H1 (cell line): ENCODE measurements at regions not wholly inside any gene's neighbourhood (a gene's known extent, or its start where the extent isn't known, plus 50 kb on each side); places are given as distances from the start of the nearest gene placed in this dataset.

Source experiments
- CTCF ChIA-PET: fragments of 300-600 bp; sonication (Branson Sonifier 250); formaldehyde crosslinking; loops from one replicate; lab custom pipeline; 2021; ENCODE audit not compliant: partially characterized antibody; lab: Charles Lee
- POLR2A ChIA-PET: fragments of 300-600 bp; sonication (Branson Sonifier 250); formaldehyde crosslinking; loops from one replicate; lab custom pipeline; 2021; ENCODE audit warnings: inconsistent platforms; ENCODE audit not compliant: partially characterized antibody; lab: Charles Lee
- DNase-seq, 2 experiments: peaks; one replicate each; pipeline versions ENCODE4 v3.0.0 to v3.0.0-alpha.2; 2010 to 2022; ENCODE audit warnings: low spot score in 2 of 2, low read depth in 1 of 2, mixed read lengths in 1 of 2
- FAIRE-seq: peaks from 2 replicates; lab custom pipeline; 2011; peaks lifted over from hg19 to GRCh38; lab: Jason Lieb, UNC
- H2AFZ ChIP-seq: 2 replicates; pipeline ENCODE4 v1.8.1; 2012; ENCODE audit warnings: low read length, inconsistent platforms
- H2AK5ac ChIP-seq: 2 replicates; pipeline ENCODE4 v1.6.1; 2013; ENCODE audit warnings: low read depth, low read length
- H2BK120ac ChIP-seq: replicated peaks from 2 replicates; pipeline ENCODE3; 2013; ENCODE audit warnings: low read depth, low read length, inconsistent platforms
- H2BK12ac ChIP-seq: 2 replicates; pipeline ENCODE4 v1.6.1; 2013; ENCODE audit warnings: low read depth, low read length
- H2BK15ac ChIP-seq: 2 replicates; pipeline ENCODE4 v1.6.1; 2013; ENCODE audit warnings: low read length
- H2BK20ac ChIP-seq: 2 replicates; pipeline ENCODE4 v1.6.1; 2013; ENCODE audit warnings: low read length
- H2BK5ac ChIP-seq: 2 replicates; pipeline ENCODE4 v1.6.1; 2013; ENCODE audit warnings: low read depth, low read length
- H3K14ac ChIP-seq: 2 replicates; pipeline ENCODE4 v1.6.1; 2013; ENCODE audit warnings: inconsistent platforms; ENCODE audit not compliant: insufficient read length
- H3K18ac ChIP-seq: 2 replicates; pipeline ENCODE4 v1.6.1; 2013; ENCODE audit warnings: low read length; ENCODE audit errors: extremely low read depth
- H3K23ac ChIP-seq: 2 replicates; pipeline ENCODE4 v1.6.1; 2013; ENCODE audit warnings: inconsistent platforms; ENCODE audit not compliant: insufficient read length
- H3K23me2 ChIP-seq: 2 replicates; pipeline ENCODE4 v1.6.1; 2013; ENCODE audit warnings: low read depth, low read length
- H3K27ac ChIP-seq: 2 replicates; pipeline ENCODE4 v1.6.1; 2011; ENCODE audit warnings: low read depth, low read length, inconsistent platforms
- H3K27me3 ChIP-seq, 4 experiments: replicated peaks in 1 of 4; 1 replicate in 1 of 4; 2 replicates in 3 of 4; pipeline versions ENCODE4 v1.6.1 to v1.8.1; 2011 to 2013; ENCODE audit warnings: low read length in 3 of 4, mild to moderate bottlenecking in 3 of 4, inconsistent platforms in 2 of 4, mixed read lengths in 2 of 4, moderate library complexity in 1 of 4; ENCODE audit not compliant: control insufficient read depth in 3 of 4, insufficient read depth in 3 of 4; ENCODE audit errors: extremely low read depth in 1 of 4
- H3K36me3 ChIP-seq, 4 experiments: 2 replicates each; pipeline versions ENCODE4 v1.6.1 to v1.8.1; 2011 to 2013; ENCODE audit warnings: mild to moderate bottlenecking in 4 of 4, low read length in 3 of 4, moderate library complexity in 2 of 4, control low read depth in 1 of 4, inconsistent platforms in 1 of 4; ENCODE audit not compliant: insufficient read depth in 4 of 4, control insufficient read depth in 2 of 4
- H3K4ac ChIP-seq: replicated peaks from 2 replicates; pipeline ENCODE3; 2013; ENCODE audit warnings: low read length, low read depth, mixed read lengths, inconsistent platforms; ENCODE audit not compliant: insufficient read length
- H3K4me1 ChIP-seq, 4 experiments: replicated peaks in 1 of 4; 1 replicate in 1 of 4; 2 replicates in 3 of 4; pipeline versions ENCODE4 v1.6.1 to v1.8.1; 2011 to 2013; ENCODE audit warnings: low read length in 3 of 4, inconsistent platforms in 2 of 4, mixed read lengths in 1 of 4; ENCODE audit not compliant: insufficient read depth in 4 of 4, control insufficient read depth in 3 of 4
- H3K4me2 ChIP-seq, 2 experiments: 2 replicates each; pipeline versions ENCODE4 v1.6.1 to v1.8.1; 2011 to 2013; ENCODE audit warnings: low read depth in 2 of 2, low read length in 2 of 2, control low read depth in 1 of 2, inconsistent platforms in 1 of 2, mild to moderate bottlenecking in 1 of 2; ENCODE audit not compliant: insufficient read depth in 1 of 2
- H3K4me3 ChIP-seq, 4 experiments: fragments of 200-600, 300-600 bp in 1 of 4; sonication (generic), shearing (Covaris generic), sonication (Bioruptor Twin) in 1 of 4; 2 replicates each; pipeline versions ENCODE4 v1.5.1 to v1.8.1; 2011 to 2016; ENCODE audit warnings: low read length in 4 of 4, low read depth in 3 of 4, control low read depth in 2 of 4, inconsistent platforms in 2 of 4, mild to moderate bottlenecking in 2 of 4, mixed read lengths in 1 of 4, moderate library complexity in 1 of 4; ENCODE audit not compliant: insufficient read depth in 2 of 4; ENCODE audit errors: extremely low read depth in 1 of 4
- H3K56ac ChIP-seq: replicated peaks from 2 replicates; pipeline ENCODE3; 2013; ENCODE audit warnings: low read depth, mild to moderate bottlenecking, mixed read lengths, low read length, inconsistent platforms; ENCODE audit not compliant: insufficient read length
- H3K79me1 ChIP-seq: 2 replicates; pipeline ENCODE4 v1.6.1; 2013; ENCODE audit warnings: low read depth, low read length, control low read depth
- H3K79me2 ChIP-seq, 2 experiments: 2 replicates each; pipeline versions ENCODE4 v1.6.1 to v1.8.1; 2012 to 2013; ENCODE audit warnings: low read length in 2 of 2, mild to moderate bottlenecking in 2 of 2, inconsistent platforms in 1 of 2; ENCODE audit not compliant: insufficient read depth in 2 of 2, control insufficient read depth in 1 of 2
- H3K9ac ChIP-seq, 4 experiments: replicated peaks in 1 of 4; 1 replicate in 1 of 4; 2 replicates in 3 of 4; pipeline versions ENCODE4 v1.6.1 to v1.8.1; 2011 to 2013; ENCODE audit warnings: low read depth in 3 of 4, low read length in 3 of 4, control low read depth in 2 of 4, mild to moderate bottlenecking in 2 of 4, moderate library complexity in 2 of 4, inconsistent platforms in 1 of 4; ENCODE audit errors: extremely low read depth in 1 of 4
- H3K9me3 ChIP-seq, 2 experiments: 2 replicates each; pipeline versions ENCODE4 v1.6.1 to v1.8.1; 2012 to 2013; ENCODE audit warnings: mild to moderate bottlenecking in 2 of 2, moderate library complexity in 2 of 2, control low read depth in 1 of 2, inconsistent platforms in 1 of 2, low read depth in 1 of 2, low read length in 1 of 2, mixed read lengths in 1 of 2; ENCODE audit not compliant: insufficient read depth in 2 of 2
- H4K20me1 ChIP-seq, 2 experiments: replicated peaks in 1 of 2; 2 replicates each; pipeline versions ENCODE3 to v1.8.1; 2011 to 2013; ENCODE audit warnings: inconsistent platforms in 2 of 2, low read length in 2 of 2, mild to moderate bottlenecking in 1 of 2; ENCODE audit not compliant: insufficient read depth in 2 of 2, control insufficient read depth in 1 of 2
- H4K5ac ChIP-seq: 2 replicates; pipeline ENCODE4 v1.6.1; 2013; ENCODE audit warnings: low read length, low read depth, mixed read lengths, inconsistent platforms; ENCODE audit not compliant: insufficient read length
- H4K8ac ChIP-seq: 2 replicates; pipeline ENCODE4 v1.8.0; 2013; ENCODE audit warnings: mild to moderate bottlenecking, moderate library complexity, low read length, inconsistent platforms; ENCODE audit not compliant: insufficient read depth; ENCODE audit errors: extremely low read depth
- H4K91ac ChIP-seq: replicated peaks from 2 replicates; pipeline ENCODE3; 2013; ENCODE audit warnings: low read length, mixed read lengths, inconsistent platforms; ENCODE audit not compliant: insufficient read length
- BRCA1 ChIP-seq: IDR thresholded peaks from 2 replicates; pipeline ENCODE4 v1.6.1; 2012; ENCODE audit warnings: low read depth, low read length, improper control_type of control experiment
- CTBP2 ChIP-seq: IDR thresholded peaks from 2 replicates; pipeline ENCODE4 v1.7.0; 2011; ENCODE audit warnings: borderline replicate concordance, mild to moderate bottlenecking, moderate library complexity, mixed read lengths, low read length; ENCODE audit not compliant: insufficient read depth, insufficient read length
- CTCF ChIP-seq, 3 experiments: IDR thresholded peaks; 1 replicate in 2 of 3; 2 replicates in 1 of 3; pipeline versions ENCODE4 v1.5.1 to v1.6.1; 2011; ENCODE audit warnings: low read length in 3 of 3, mild to moderate bottlenecking in 3 of 3, inconsistent platforms in 2 of 3, low read depth in 1 of 3, moderate library complexity in 1 of 3; ENCODE audit not compliant: insufficient read depth in 1 of 3; ENCODE audit errors: control extremely low read depth in 1 of 3
- RAD21 ChIP-seq, 2 experiments: IDR thresholded peaks in 1 of 2; conservative IDR thresholded peaks in 1 of 2; 2 replicates each; pipeline ENCODE4 v1.6.1; 2011; ENCODE audit warnings: low read depth in 2 of 2, low read length in 2 of 2, improper control_type of control experiment in 1 of 2, inconsistent platforms in 1 of 2, mild to moderate bottlenecking in 1 of 2, moderate library complexity in 1 of 2
- SP1 ChIP-seq: IDR thresholded peaks from 2 replicates; pipeline ENCODE4 v1.6.1; 2011; ENCODE audit warnings: low read depth, low read length
- WGBS, 2 experiments: shearing (Covaris generic) in 1 of 2; methylation state at CpG; one replicate each; pipeline versions ENCODE4 v1.1.6 to v1.1.7; 2013 to 2015; ENCODE audit warnings: low lambda C conversion rate in 2 of 2, mixed read lengths in 2 of 2, inconsistent platforms in 1 of 2, low coverage in 1 of 2, missing lambda C conversion rate in 1 of 2; ENCODE audit not compliant: insufficient replicate concordance in 2 of 2, insufficient coverage in 1 of 2, insufficient read length in 1 of 2; ENCODE audit errors: extremely low coverage in 1 of 2, missing lambda C conversion rate in 1 of 2; 5-methylcytosine and 5-hydroxymethylcytosine counted together

- H4K91ac ChIP-seq = no peak overlapping the region
- POLR2A ChIA-PET = no interaction called here
- no peaks in the 10 kb centered on the region for H4K20me1 ChIP-seq
- no peak overlapping the region for H2BK120ac ChIP-seq
- no peak overlapping the region for H3K14ac ChIP-seq
- no peak overlapping the region for H2AK5ac ChIP-seq
- H2BK5ac ChIP-seq = no peak overlapping the region
- no peaks in the 10 kb centered on the region for H3K27me3 ChIP-seq
- H3K18ac ChIP-seq = no peak overlapping the region
- 79% methylated on average over 3 of the region's 3 CpGs; no CpG with 5 or more reads in 1 of the 2 experiments for WGBS, 2 experiments
- no peaks in the 10 kb centered on the region for H3K4me1 ChIP-seq
- H4K5ac ChIP-seq = no peak overlapping the region
- no peak for FAIRE-seq
- H3K79me1 ChIP-seq = no peaks in the 10 kb centered on the region
- DNase-seq = no peak
- H3K9me3 ChIP-seq = no peaks in the 10 kb centered on the region
- CTCF ChIA-PET = no interaction called here
- no peak overlapping the region for H2BK15ac ChIP-seq
- no peak overlapping the region for H3K4ac ChIP-seq
- H3K36me3 ChIP-seq = no peaks in the 10 kb centered on the region
- H3K27ac ChIP-seq = no peak overlapping the region
- no peaks in the 10 kb centered on the region; the same call in 1 of the 2 replicates for H3K23me2 ChIP-seq
- H3K4me3 ChIP-seq = no peak overlapping the region
- H3K9ac ChIP-seq = no peak overlapping the region
- H3K56ac ChIP-seq = no peak overlapping the region
- no peaks in the 10 kb centered on the region for H3K79me2 ChIP-seq
- no peak overlapping the region for H2AFZ ChIP-seq
- H3K23ac ChIP-seq = no peak overlapping the region
- H2BK12ac ChIP-seq = no peak overlapping the region
- H4K8ac ChIP-seq = no peak overlapping the region
- H2BK20ac ChIP-seq = no peak overlapping the region
- no peak overlapping the region for H3K4me2 ChIP-seq
- TF ChIP-seq CTBP2 (no peak), BRCA1 (no peak), CTCF (IDR thresholded peaks at IDR 0.05; ENCODE audit: control extremely low read depth in 1 of 3, insufficient read depth in 1 of 3, low read depth in 1 of 3, low read length in 3 of 3) (peak in 2 of 3 experiments; percentile 21 to 26; a peak in 2 of 4 replicates), SP1 (no peak), RAD21 (IDR thresholded peaks at IDR 0.05 in 1 of 2, conservative IDR thresholded peaks at IDR 0.05 in 1 of 2; ENCODE audit: low read depth in 2 of 2, low read length in 2 of 2) (peak; percentile 57 to 62)
Measured at GRCh38 chr7:9264395-9264794, 831.0 kb downstream of the NXPH1 start.
